ENCODE measurements at regions not wholly inside any gene's neighbourhood (a gene's known extent, or its start where the extent isn't known, plus 50 kb on each side); places are given as distances from the start of the nearest gene placed in this dataset.

DNA sequence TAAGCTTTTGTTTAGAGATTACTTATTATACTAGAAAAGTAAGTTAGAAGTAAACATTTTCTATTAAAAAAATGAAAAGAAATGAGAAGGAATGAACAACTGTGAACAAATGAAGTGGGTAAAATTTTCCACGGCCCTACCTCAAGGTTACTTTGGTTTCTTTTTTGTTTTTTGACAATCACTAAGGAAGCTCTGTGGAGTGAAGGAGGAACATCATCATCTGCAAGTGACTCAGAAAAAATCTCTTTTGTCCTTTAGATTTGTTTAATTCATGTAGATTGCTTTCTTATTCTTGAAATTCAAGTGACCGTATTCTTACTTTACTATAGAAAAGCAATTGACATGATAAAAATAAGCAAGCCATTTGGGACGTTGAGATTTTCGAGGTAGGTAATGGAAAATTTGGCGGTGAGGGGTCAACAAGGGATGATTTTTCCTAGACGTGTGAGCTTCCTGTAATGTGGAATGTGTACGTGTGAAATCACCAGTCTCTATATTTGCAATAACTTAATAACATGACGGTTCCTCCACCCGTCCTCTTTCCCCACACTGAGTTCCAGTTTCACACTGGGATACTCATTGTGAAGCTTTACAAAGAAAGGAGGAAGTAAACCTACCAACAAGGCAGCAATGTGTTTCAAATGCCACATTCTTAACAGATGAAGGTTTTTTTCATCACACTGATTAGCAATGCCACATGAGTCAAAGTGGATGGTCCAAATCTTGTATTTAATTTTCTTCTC lies 62.3 kb upstream of the EGLN3 start:
- Mint-ChIP-seq H3K27ac (ENCODE audit: unreplicated experiment) (no peak overlapping the region), H3K27me3 (ENCODE audit: unreplicated experiment) (no peaks in the 10 kb centered on the region), H3K4me3 (ENCODE audit: low read depth, unreplicated experiment) (no peak overlapping the region), H3K36me3 (ENCODE audit: insufficient read depth, unreplicated experiment) (no peaks in the 10 kb centered on the region), H3K4me1 (ENCODE audit: low read depth, unreplicated experiment) (no peaks in the 10 kb centered on the region), H3K9me3 (ENCODE audit: low read depth, unreplicated experiment) (no peaks in the 10 kb centered on the region)
- CTCF ChIA-PET = no interaction called here
- no peak for DNase-seq
- TF ChIP-seq, protein P1, sequence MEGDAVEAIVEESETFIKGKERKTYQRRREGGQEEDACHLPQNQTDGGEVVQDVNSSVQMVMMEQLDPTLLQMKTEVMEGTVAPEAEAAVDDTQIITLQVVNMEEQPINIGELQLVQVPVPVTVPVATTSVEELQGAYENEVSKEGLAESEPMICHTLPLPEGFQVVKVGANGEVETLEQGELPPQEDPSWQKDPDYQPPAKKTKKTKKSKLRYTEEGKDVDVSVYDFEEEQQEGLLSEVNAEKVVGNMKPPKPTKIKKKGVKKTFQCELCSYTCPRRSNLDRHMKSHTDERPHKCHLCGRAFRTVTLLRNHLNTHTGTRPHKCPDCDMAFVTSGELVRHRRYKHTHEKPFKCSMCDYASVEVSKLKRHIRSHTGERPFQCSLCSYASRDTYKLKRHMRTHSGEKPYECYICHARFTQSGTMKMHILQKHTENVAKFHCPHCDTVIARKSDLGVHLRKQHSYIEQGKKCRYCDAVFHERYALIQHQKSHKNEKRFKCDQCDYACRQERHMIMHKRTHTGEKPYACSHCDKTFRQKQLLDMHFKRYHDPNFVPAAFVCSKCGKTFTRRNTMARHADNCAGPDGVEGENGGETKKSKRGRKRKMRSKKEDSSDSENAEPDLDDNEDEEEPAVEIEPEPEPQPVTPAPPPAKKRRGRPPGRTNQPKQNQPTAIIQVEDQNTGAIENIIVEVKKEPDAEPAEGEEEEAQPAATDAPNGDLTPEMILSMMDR (IDR thresholded peaks at IDR 0.05; ENCODE audit: unreplicated experiment) = no peak
- intact Hi-C loops (cut with micrococcal nuclease; ENCODE audit: unreplicated experiment) = no loop called here
- no TSS peak for BruUV-seq (replicated peaks)

GRCh38 chr14:34012369-34012768 lies 61.5 kb upstream of the EGLN3 start:
- no peaks in the 10 kb centered on the region for H3K9me3 Mint-ChIP-seq (ENCODE audit: low read depth, unreplicated experiment)
- H3K36me3 Mint-ChIP-seq (ENCODE audit: insufficient read depth, unreplicated experiment) = no peaks in the 10 kb centered on the region
- no peak overlapping the region for H3K27ac Mint-ChIP-seq (ENCODE audit: unreplicated experiment)
- no peaks in the 10 kb centered on the region for H3K4me1 Mint-ChIP-seq (ENCODE audit: low read depth, unreplicated experiment)
- CTCF ChIA-PET = no interaction called here
- TF ChIP-seq, protein P1 (IDR thresholded peaks at IDR 0.05; ENCODE audit: unreplicated experiment) = no peak
- DNase-seq = no peak
- no TSS peak for BruUV-seq (replicated peaks)
- H3K4me3 Mint-ChIP-seq (ENCODE audit: low read depth, unreplicated experiment) = no peak overlapping the region
- H3K27me3 Mint-ChIP-seq (ENCODE audit: unreplicated experiment) = no peaks in the 10 kb centered on the region
- intact Hi-C loops (cut with micrococcal nuclease; ENCODE audit: unreplicated experiment) = no loop called here

GRCh38 chr14:34009956-34010355 lies 59.1 kb upstream of the EGLN3 start:
- Mint-ChIP-seq H3K27me3 (ENCODE audit: unreplicated experiment) (no peaks in the 10 kb centered on the region), H3K9me3 (ENCODE audit: low read depth, unreplicated experiment) (no peaks in the 10 kb centered on the region)
- intact Hi-C loops (cut with micrococcal nuclease; ENCODE audit: unreplicated experiment) = no loop called here

DNA sequence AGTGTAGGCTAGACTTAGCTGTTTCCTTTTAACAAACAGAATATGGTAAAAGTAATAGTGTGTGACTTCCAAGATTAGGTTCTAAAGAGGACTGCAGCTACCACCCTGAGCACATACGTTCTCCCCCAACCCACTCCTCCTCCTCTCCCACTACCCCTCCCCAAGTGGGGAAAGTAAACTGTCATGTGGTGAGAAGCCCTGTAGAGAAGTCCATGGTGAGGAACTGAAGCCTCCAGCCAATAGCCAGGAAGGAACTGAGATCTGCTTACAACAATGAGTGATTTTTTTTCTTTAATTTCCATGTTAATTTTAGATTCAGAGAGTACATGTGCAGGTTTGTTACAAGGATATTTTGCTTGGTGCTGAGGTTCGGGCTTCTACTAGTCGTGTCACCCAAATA lies 57.0 kb upstream of the EGLN3 start:
- CTCF ChIA-PET = no interaction called here
- DNase-seq = no peak
- Mint-ChIP-seq H3K4me1 (ENCODE audit: low read depth, unreplicated experiment) (no peaks in the 10 kb centered on the region), H3K36me3 (ENCODE audit: insufficient read depth, unreplicated experiment) (no peaks in the 10 kb centered on the region), H3K4me3 (ENCODE audit: low read depth, unreplicated experiment) (no peak overlapping the region), H3K27ac (ENCODE audit: unreplicated experiment) (no peak overlapping the region), H3K9me3 (ENCODE audit: low read depth, unreplicated experiment) (no peaks in the 10 kb centered on the region), H3K27me3 (ENCODE audit: unreplicated experiment) (no peaks in the 10 kb centered on the region)
- no TSS peak for BruUV-seq (replicated peaks)
- TF ChIP-seq, protein P1 (IDR thresholded peaks at IDR 0.05; ENCODE audit: unreplicated experiment) = no peak
- intact Hi-C loops (cut with micrococcal nuclease; ENCODE audit: unreplicated experiment) = no loop called here

More at GRCh38 chr14:34009956-34010355, 59.1 kb upstream of the EGLN3 start:
- TF ChIP-seq, protein P1 (IDR thresholded peaks at IDR 0.05; ENCODE audit: unreplicated experiment) = no peak
- CTCF ChIA-PET = no interaction called here
- no peaks in the 10 kb centered on the region for H3K36me3 Mint-ChIP-seq (ENCODE audit: insufficient read depth, unreplicated experiment)
- no peak overlapping the region for H3K4me3 Mint-ChIP-seq (ENCODE audit: low read depth, unreplicated experiment)
- no peaks in the 10 kb centered on the region for H3K4me1 Mint-ChIP-seq (ENCODE audit: low read depth, unreplicated experiment)
- no peak overlapping the region for H3K27ac Mint-ChIP-seq (ENCODE audit: unreplicated experiment)
- no peak for DNase-seq
- BruUV-seq (replicated peaks) = no TSS peak

All from Calu3 (cell line).